ENCODE measurements at regions not wholly inside any gene's neighbourhood (a gene's known extent, or its start where the extent isn't known, plus 50 kb on each side); places are given as distances from the start of the nearest gene placed in this dataset.

DNA sequence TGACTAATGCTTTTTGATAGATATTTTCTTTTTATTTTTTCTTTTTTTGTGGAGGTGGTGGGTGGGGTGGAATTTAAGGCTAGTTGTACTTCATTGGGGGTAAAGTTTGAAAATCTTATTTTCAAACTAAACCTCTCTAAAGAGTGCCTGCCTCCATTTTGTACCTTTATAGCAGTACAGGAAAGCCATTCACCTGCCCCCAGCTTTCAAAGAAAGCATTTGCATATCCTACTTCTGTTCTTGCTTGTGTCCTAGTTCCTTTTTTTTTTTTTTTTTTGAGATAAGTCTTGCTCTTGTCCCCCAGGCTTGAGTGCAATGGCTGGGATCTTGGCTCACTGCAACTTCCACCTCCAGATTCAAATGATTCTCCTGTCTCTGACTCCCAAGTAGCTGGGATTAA is 766.2 kb upstream of the LRRC4C start:
- Histone ChIP-seq H3K36me3 (ENCODE audit: control insufficient read depth, insufficient read depth, low read length) (no peaks in the 10 kb centered on the region), H3K9me3 (ENCODE audit: control insufficient read depth, low read length) (no peaks in the 10 kb centered on the region), H3K4me1 (ENCODE audit: control insufficient read depth, insufficient read depth, low read length) (no peaks in the 10 kb centered on the region), H3K9ac (ENCODE audit: extremely low read depth, low read length, poor library complexity, severe bottlenecking) (no peak overlapping the region), H3K4me3 (ENCODE audit: low read length) (no peak overlapping the region), H3K27ac (ENCODE audit: low read depth, low read length) (no peak overlapping the region), H3K27me3 (ENCODE audit: control insufficient read depth, insufficient read depth, low read length, poor library complexity, severe bottlenecking) (no peaks in the 10 kb centered on the region)
- DNase-seq, result no peak
- Mint-ChIP-seq H3K4me1 (peaks cover 2% of the 10 kb centered on the region), H3K4me3 (no peak overlapping the region), H3K9me3 (peaks cover 4% of the 10 kb centered on the region), H3K27me3 (ENCODE audit: insufficient read depth) (no peaks in the 10 kb centered on the region), H3K36me3 (ENCODE audit: low read depth) (no peaks in the 10 kb centered on the region), H3K27ac (no peak overlapping the region)
- TF ChIP-seq CTCF (conservative IDR thresholded peaks at IDR 0.05), result no peak

GRCh38 chr11:42232673-42233072 is 773.2 kb upstream of the LRRC4C start:
- Histone ChIP-seq H3K9me3 (ENCODE audit: control insufficient read depth, low read length) (no peaks in the 10 kb centered on the region), H3K36me3 (ENCODE audit: control insufficient read depth, insufficient read depth, low read length) (no peaks in the 10 kb centered on the region), H3K4me3 (ENCODE audit: low read length) (no peak overlapping the region), H3K27ac (ENCODE audit: low read depth, low read length) (no peak overlapping the region), H3K27me3 (ENCODE audit: control insufficient read depth, insufficient read depth, low read length, poor library complexity, severe bottlenecking) (no peaks in the 10 kb centered on the region), H3K9ac (ENCODE audit: extremely low read depth, low read length, poor library complexity, severe bottlenecking) (no peak overlapping the region), H3K4me1 (ENCODE audit: control insufficient read depth, insufficient read depth, low read length) (no peaks in the 10 kb centered on the region)
- 67 to 82% methylated on average over 3 to 5 of the region's 5 CpGs for WGBS, 2 experiments (ENCODE audit: insufficient coverage in 1 of 2, insufficient read length in 1 of 2)
- DNase-seq, result no peak
- Mint-ChIP-seq H3K36me3 (ENCODE audit: low read depth) (no peaks in the 10 kb centered on the region), H3K9me3 (peaks cover 2% of the 10 kb centered on the region), H3K4me3 (no peak overlapping the region), H3K4me1 (peaks cover 19% of the 10 kb centered on the region), H3K27ac (no peak overlapping the region), H3K27me3 (ENCODE audit: insufficient read depth) (no peaks in the 10 kb centered on the region)
- no peak for TF ChIP-seq CTCF (conservative IDR thresholded peaks at IDR 0.05)

DNA sequence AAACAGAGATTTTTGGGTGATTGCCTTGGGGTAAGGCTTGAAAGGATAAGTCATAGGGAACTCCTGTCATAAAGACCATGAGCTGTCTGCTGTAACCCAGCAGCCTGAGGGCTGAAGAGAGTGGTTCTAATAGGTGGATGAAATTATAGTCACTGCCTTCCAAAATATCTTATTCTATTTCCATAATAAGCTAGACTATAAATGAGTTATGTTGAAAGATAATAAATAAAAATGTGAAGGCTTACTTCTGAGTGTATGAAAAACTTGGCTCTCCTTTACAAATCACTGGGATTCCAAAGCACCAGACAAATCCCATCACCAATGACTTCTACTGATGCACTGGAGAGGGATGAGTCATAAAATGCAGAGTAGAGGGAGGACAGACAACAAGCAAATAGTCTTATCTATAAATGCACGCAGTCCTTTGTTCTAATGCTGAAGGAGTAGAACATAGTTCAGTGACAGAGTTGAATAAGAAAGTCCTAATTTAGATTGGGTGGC is 775.0 kb upstream of the LRRC4C start:
- Mint-ChIP-seq H3K27ac (peak overlapping the region; percentile 20), H3K36me3 (ENCODE audit: low read depth) (no peaks in the 10 kb centered on the region), H3K9me3 (peaks cover 2% of the 10 kb centered on the region), H3K27me3 (ENCODE audit: insufficient read depth) (no peaks in the 10 kb centered on the region), H3K4me3 (no peak overlapping the region), H3K4me1 (peaks cover 17% of the 10 kb centered on the region)
- Histone ChIP-seq H3K4me1 (ENCODE audit: control insufficient read depth, insufficient read depth, low read length) (no peaks in the 10 kb centered on the region), H3K27me3 (ENCODE audit: control insufficient read depth, insufficient read depth, low read length, poor library complexity, severe bottlenecking) (no peaks in the 10 kb centered on the region), H3K4me3 (ENCODE audit: low read length) (no peak overlapping the region), H3K36me3 (ENCODE audit: control insufficient read depth, insufficient read depth, low read length) (no peaks in the 10 kb centered on the region), H3K9me3 (ENCODE audit: control insufficient read depth, low read length) (no peaks in the 10 kb centered on the region), H3K9ac (ENCODE audit: extremely low read depth, low read length, poor library complexity, severe bottlenecking) (no peak overlapping the region), H3K27ac (ENCODE audit: low read depth, low read length) (no peak overlapping the region)
- WGBS, 2 experiments (ENCODE audit: insufficient coverage in 1 of 2, insufficient read length in 1 of 2), result 74 to 100% methylated on average over 1 of the region's 1 CpG
- no peak for DNase-seq
- TF ChIP-seq CTCF (conservative IDR thresholded peaks at IDR 0.05), result no peak
